Kidney capillary endothelial cell (primary cell): ENCODE measurements at regions not wholly inside any gene's neighbourhood (a gene's known extent, or its start where the extent isn't known, plus 50 kb on each side); places are given as distances from the start of the nearest gene placed in this dataset.

ENCODE experiments used
- DNase-seq: peaks from one replicate; pipeline ENCODE4 v3.0.0-alpha.2; 2018; ENCODE audit warnings: low spot score

- no peak for DNase-seq
Observed at GRCh38 chr15:25967116-25967515, 104.0 kb upstream of the ATP10A start.

DNA sequence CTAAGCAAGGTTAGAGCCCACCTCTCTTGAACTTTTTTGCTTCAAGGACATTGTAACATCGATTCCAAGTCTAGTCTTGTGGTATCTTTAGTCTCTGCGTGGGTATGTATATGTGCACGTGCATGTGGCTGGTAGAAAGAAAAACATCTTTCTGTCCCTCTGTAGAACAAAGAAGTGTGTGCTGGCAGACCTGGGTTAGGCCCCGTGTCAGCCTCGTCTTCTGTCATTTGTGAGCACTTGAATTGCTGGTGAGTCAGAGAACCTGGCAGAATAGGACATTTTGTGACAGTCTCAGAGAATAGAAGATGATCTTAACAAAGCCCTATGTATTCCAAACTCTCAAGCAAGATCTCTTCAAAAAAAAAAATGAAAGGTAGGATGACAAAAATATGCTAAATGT lies 102.2 kb upstream of the ATP10A start:
- DNase-seq = no peak

- DNase-seq = no peak
Observed at GRCh38 chr15:25960273-25960672, 97.1 kb upstream of the ATP10A start.

DNA sequence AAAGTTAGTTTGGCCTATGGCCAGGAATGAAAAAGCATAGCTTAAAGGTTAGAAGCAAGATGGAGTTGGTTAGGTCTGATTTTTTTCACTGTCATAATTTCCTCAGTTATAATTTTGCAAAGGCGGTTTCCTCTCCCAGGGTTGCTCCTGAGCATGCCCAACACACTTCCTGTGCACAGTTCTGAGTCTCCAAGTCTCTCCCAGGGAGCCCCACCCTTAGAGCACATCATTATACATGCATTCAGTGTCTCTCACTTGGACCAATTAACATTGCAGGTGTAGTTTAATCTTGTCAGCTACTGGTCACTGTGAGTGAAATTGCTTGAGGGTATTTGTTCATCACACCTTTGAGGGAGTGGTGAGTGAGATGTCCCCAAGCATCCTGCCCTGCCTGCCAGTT lies 96.0 kb upstream of the ATP10A start:
- DNase-seq = no peak

DNA sequence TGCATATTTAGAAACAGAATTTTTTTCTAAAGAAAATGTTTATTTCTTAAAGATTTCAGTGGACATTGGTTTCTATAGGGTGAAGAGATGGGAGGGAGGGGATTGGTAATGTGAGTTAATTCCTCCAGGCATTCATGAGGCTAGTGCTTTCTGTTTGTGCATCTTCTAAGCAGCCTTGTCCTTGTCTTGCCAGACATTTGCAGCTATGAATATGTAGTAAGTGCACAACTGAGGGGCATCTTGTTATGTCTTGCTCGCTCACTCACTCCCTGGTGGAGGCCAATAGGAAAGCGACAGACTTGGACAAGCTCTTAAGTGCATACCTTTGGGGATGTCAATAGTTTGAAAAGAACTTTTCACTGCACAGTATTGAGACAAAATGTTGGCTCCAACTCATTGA lies 92.5 kb upstream of the ATP10A start:
- DNase-seq = no peak

GRCh38 chr15:25954398-25954797 lies 91.3 kb upstream of the ATP10A start:
- no peak for DNase-seq

GRCh38 chr15:25950014-25950413 lies 86.9 kb upstream of the ATP10A start:
- DNase-seq = no peak

- DNase-seq = no peak
Observed at GRCh38 chr15:25947323-25948314, 84.5 kb upstream of the ATP10A start.

GRCh38 chr15:25946241-25946805 lies 83.2 kb upstream of the ATP10A start:
- DNase-seq = no peak

DNA sequence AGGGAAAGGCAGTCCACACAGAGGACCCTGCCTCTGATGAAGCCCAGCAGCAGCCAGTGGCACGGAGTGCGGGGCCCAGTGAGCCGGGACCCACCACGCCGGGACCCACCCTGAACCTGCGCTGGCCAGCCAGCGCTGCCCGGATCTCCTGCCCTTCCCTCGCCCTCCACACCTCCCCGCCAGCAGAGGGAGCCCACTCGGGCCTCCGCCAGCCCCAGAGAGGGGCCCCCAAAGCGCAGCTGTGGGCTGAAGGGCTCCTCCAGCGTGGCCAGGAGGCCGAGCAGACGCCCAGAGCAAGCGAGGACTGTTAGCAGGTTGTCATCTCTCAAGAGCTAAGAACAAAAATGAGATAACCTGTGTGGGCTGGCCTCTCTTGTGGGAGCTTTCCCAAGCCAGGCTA lies 81.3 kb upstream of the ATP10A start:
- DNase-seq = no peak

DNA sequence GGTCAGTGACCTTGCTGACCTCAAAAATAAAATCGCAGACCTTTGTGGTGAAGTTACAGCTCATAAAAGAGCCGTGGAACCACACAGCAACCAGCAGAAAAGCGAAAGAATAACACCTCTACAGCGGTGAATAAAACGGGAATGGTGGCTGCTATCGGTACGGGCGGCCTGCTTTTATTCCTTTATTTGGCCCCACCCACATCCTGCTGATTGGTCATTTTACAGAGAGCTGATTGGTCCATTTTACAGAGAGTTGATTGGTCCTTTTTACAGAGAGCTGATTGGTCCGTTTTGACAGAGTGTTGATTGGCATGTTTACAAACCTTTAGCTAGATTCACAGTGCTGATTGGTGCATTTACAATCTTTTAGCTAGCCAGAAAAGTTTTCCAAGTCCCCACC lies 80.7 kb upstream of the ATP10A start:
- no peak for DNase-seq

GRCh38 chr15:25939122-25939521 lies 76.0 kb upstream of the ATP10A start:
- no peak for DNase-seq

GRCh38 chr15:25937796-25938195 lies 74.7 kb upstream of the ATP10A start:
- DNase-seq = no peak

- DNase-seq = no peak
Observed at GRCh38 chr15:25936004-25936403, 72.9 kb upstream of the ATP10A start.

- DNase-seq = no peak
Observed at GRCh38 chr15:25933456-25934158, 70.5 kb upstream of the ATP10A start.

DNA sequence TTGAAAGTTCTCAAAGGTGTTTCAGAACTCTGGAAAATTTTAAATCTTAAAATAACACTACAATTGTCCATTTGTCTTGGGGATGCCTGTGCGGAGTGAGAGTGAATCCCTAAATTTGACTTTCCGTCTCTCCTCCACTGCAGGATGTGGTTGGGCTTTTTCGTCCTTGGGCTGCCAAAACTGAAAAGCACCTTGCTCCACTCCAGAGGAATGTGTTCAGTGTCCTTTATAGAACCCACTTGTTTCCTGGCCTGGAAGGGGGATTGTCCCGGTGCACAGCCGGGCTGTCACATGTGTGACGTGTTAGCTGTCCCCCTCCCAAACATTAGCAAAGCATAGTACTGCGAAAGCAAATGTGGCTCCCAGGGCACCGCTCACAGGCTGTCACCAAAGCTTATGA lies 69.6 kb upstream of the ATP10A start:
- no peak for DNase-seq

DNA sequence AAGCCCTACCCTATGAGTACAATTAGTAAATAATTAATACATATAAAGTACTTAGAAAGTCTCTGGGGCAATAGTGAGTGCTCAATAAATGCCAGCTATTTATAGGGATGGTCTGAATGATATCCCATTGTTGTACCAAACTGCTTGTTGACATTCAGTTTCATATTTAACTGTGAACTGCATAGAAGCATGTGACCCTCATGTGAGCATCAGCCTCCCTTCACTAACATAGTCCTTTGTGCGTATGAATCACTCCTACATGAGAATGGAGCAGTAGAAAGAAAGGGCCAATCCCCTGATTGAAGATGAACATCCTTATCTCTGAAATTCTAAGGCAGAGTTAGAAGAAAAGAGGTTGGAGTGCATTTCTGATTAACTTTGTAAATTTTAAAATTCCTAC lies 68.7 kb upstream of the ATP10A start:
- no peak for DNase-seq

GRCh38 chr15:25930931-25931330 lies 67.8 kb upstream of the ATP10A start:
- no peak for DNase-seq
